A549 (cell line): ENCODE measurements at regions not wholly inside any gene's neighbourhood (a gene's known extent, or its start where the extent isn't known, plus 50 kb on each side); places are given as distances from the start of the nearest gene placed in this dataset.

ENCODE experiments used
- MAZ ChIP-seq: fragments of 150-350 bp; IDR thresholded peaks from 2 replicates; pipeline ENCODE4 v1.6.1; 2014; ENCODE audit warnings: antibody characterized with exemption, low read depth, low read length, borderline replicate concordance
- POLR2A ChIP-seq: IDR thresholded peaks from 2 replicates; pipeline ENCODE4 v1.6.1; 2012; ENCODE audit warnings: mild to moderate bottlenecking, low read length
- SMC3 ChIP-seq: fragments of >200 bp; sonication (Bioruptor Twin); formaldehyde crosslinking; IDR thresholded peaks from 3 replicates; pipeline ENCODE4 v1.6.1; 2018; ENCODE audit warnings: inconsistent platforms
- ZFP36 ChIP-seq: fragments of 450-650 bp; IDR thresholded peaks from 2 replicates; pipeline ENCODE4 v1.6.1; 2014; ENCODE audit warnings: borderline replicate concordance; ENCODE audit not compliant: partially characterized antibody
- TF ChIP-seq, protein P1 (sequence below): IDR thresholded peaks from 2 replicates; pipeline ENCODE4 v1.6.1; 2012
- TF ChIP-seq, protein P2 (sequence below): fragments of >200 bp; sonication (Bioruptor Twin); formaldehyde crosslinking; IDR thresholded peaks from 3 replicates; pipeline ENCODE4 v1.5.1; 2016
- TF ChIP-seq, protein P3 (sequence below): fragments of 450-650 bp; IDR thresholded peaks from 2 replicates; pipeline ENCODE4 v1.6.1; 2014; ENCODE audit warnings: antibody characterized with exemption

GRCh38 chr6:84514089-84514971, 250.1 kb downstream of the TBX18 start:
- TF ChIP-seq ZFP36: no peak
- no peak for TF ChIP-seq MAZ
- no peak for TF ChIP-seq POLR2A
- no peak for TF ChIP-seq SMC3
- TF ChIP-seq, protein P1, sequence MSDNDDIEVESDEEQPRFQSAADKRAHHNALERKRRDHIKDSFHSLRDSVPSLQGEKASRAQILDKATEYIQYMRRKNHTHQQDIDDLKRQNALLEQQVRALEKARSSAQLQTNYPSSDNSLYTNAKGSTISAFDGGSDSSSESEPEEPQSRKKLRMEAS: no peak
- TF ChIP-seq, protein P2, sequence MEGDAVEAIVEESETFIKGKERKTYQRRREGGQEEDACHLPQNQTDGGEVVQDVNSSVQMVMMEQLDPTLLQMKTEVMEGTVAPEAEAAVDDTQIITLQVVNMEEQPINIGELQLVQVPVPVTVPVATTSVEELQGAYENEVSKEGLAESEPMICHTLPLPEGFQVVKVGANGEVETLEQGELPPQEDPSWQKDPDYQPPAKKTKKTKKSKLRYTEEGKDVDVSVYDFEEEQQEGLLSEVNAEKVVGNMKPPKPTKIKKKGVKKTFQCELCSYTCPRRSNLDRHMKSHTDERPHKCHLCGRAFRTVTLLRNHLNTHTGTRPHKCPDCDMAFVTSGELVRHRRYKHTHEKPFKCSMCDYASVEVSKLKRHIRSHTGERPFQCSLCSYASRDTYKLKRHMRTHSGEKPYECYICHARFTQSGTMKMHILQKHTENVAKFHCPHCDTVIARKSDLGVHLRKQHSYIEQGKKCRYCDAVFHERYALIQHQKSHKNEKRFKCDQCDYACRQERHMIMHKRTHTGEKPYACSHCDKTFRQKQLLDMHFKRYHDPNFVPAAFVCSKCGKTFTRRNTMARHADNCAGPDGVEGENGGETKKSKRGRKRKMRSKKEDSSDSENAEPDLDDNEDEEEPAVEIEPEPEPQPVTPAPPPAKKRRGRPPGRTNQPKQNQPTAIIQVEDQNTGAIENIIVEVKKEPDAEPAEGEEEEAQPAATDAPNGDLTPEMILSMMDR: no peak
- TF ChIP-seq, protein P3, sequence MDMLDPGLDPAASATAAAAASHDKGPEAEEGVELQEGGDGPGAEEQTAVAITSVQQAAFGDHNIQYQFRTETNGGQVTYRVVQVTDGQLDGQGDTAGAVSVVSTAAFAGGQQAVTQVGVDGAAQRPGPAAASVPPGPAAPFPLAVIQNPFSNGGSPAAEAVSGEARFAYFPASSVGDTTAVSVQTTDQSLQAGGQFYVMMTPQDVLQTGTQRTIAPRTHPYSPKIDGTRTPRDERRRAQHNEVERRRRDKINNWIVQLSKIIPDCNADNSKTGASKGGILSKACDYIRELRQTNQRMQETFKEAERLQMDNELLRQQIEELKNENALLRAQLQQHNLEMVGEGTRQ: no peak
